PFSK-1 (cell line): ENCODE measurements at regions not wholly inside any gene's neighbourhood (a gene's known extent, or its start where the extent isn't known, plus 50 kb on each side); places are given as distances from the start of the nearest gene placed in this dataset.

Experiments
- FOXP2 ChIP-seq: optimal IDR thresholded peaks from 2 replicates; pipeline ENCODE3; 2011; ENCODE audit warnings: borderline replicate concordance, control low read depth, inconsistent platforms; ENCODE audit not compliant: insufficient read depth; ENCODE audit errors: extremely low read length, extremely low read depth
- POLR2AphosphoS5 ChIP-seq: IDR thresholded peaks from 2 replicates; pipeline ENCODE4 v1.6.1; 2012; ENCODE audit warnings: low read depth, mild to moderate bottlenecking, control low read depth, low read length, moderate library complexity
- SIN3A ChIP-seq: IDR thresholded peaks from 2 replicates; pipeline ENCODE4 v1.6.1; 2012; ENCODE audit warnings: mild to moderate bottlenecking, low read length, moderate library complexity, borderline replicate concordance; ENCODE audit not compliant: insufficient read depth
- TAF1 ChIP-seq: IDR thresholded peaks from 2 replicates; pipeline ENCODE4 v1.6.1; 2012; ENCODE audit warnings: low read length, control low read depth, borderline replicate concordance; ENCODE audit not compliant: insufficient read depth
- TF ChIP-seq, protein P1 (sequence below), 2 experiments: IDR thresholded peaks; 2 replicates each; pipeline versions ENCODE4 v1.6.1 to v1.8.0; 2011 to 2012; ENCODE audit warnings: low read depth in 2 of 2, low read length in 2 of 2, control low read depth in 1 of 2, inconsistent platforms in 1 of 2, mild to moderate bottlenecking in 1 of 2, moderate library complexity in 1 of 2; ENCODE audit not compliant: insufficient read depth in 1 of 2

DNA sequence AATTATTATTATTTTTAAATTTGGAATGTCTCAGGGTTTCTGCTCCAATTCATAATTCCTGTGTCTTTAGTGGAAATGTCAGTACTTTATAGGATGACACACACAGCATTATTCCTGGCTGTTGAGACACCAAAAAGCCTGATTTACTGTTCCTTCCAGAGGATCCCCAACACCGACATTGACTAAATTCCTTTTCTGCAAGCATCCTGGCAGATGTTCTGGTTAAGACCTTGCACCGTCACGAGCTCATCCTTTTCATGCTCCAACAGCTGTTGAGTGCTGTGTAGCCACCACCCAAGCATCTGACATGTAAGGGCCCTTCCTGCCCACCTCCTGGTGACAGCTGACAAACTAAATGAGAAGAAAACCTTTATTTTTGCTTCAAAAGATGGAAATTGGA is 284.3 kb upstream of the SULF2 start:
- TF ChIP-seq SIN3A = no peak

DNA sequence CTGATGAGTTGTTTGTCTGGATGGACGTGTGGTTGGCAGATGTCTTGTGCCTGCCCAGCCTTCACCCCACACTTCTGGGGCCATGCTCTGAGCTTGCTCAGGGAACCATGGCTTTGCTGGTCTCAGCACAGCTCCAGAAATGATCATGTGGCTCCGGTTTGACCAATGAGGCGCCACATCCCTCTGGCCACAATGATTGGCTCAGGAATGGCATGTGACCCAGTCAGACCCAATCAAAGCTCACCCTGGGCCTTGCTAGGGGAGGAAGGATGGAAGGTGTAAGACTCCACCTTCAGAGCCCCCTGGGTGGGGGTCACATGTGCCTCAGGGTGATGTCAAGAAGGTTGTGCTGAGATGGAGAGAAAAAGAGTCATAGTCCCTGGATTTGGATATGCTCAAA is 281.6 kb upstream of the SULF2 start:
- TF ChIP-seq TAF1 = no peak
- TF ChIP-seq, protein P1, sequence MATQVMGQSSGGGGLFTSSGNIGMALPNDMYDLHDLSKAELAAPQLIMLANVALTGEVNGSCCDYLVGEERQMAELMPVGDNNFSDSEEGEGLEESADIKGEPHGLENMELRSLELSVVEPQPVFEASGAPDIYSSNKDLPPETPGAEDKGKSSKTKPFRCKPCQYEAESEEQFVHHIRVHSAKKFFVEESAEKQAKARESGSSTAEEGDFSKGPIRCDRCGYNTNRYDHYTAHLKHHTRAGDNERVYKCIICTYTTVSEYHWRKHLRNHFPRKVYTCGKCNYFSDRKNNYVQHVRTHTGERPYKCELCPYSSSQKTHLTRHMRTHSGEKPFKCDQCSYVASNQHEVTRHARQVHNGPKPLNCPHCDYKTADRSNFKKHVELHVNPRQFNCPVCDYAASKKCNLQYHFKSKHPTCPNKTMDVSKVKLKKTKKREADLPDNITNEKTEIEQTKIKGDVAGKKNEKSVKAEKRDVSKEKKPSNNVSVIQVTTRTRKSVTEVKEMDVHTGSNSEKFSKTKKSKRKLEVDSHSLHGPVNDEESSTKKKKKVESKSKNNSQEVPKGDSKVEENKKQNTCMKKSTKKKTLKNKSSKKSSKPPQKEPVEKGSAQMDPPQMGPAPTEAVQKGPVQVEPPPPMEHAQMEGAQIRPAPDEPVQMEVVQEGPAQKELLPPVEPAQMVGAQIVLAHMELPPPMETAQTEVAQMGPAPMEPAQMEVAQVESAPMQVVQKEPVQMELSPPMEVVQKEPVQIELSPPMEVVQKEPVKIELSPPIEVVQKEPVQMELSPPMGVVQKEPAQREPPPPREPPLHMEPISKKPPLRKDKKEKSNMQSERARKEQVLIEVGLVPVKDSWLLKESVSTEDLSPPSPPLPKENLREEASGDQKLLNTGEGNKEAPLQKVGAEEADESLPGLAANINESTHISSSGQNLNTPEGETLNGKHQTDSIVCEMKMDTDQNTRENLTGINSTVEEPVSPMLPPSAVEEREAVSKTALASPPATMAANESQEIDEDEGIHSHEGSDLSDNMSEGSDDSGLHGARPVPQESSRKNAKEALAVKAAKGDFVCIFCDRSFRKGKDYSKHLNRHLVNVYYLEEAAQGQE (IDR thresholded peaks at IDR 0.05; ENCODE audit: insufficient read depth in 1 of 2, low read depth in 2 of 2, low read length in 2 of 2) = no peak
- no peak for TF ChIP-seq FOXP2
- no peak for TF ChIP-seq POLR2AphosphoS5
- TF ChIP-seq SIN3A = no peak

DNA sequence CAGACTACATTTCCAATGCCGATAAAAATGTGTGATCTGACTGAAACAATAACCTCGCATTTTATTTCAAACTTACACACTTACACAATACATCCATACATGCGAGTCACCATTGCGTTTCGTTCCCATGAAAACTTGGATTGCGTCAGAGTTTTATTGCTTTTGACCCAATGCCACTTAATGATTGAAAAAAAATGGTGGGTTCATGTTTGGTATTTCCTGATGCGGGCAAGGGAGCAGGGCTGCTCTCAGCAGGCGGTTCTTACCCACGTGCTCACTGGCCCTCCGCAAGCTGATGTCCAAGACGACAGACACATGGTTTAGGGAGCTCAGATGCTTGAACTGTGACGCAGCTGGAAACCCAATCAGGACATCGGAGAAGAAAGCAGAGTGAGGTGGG is 281.0 kb upstream of the SULF2 start:
- no peak for TF ChIP-seq FOXP2

DNA sequence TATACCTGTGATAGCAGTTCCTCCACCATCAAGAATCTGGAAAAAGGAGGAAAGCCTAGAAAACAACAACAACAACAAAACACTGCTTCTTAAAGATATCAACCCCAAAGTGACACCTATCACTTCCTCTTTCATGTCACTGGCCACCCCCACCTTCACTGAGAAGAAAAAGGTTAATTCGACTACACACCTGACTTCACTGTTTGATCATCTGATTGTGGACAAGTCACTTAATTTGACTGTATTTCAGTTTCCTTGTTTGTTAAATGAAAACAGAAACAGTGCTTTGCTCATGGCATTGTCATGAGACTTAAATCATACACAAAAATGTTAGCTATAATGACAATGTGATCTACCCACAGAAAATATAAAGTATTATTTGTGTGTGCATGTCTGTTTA is 280.6 kb upstream of the SULF2 start:
- TF ChIP-seq, protein P1 (IDR thresholded peaks at IDR 0.05; ENCODE audit: insufficient read depth in 1 of 2, low read depth in 2 of 2, low read length in 2 of 2) = no peak
- TF ChIP-seq FOXP2 (no peak), TAF1 (no peak), SIN3A (no peak), POLR2AphosphoS5 (no peak)

DNA sequence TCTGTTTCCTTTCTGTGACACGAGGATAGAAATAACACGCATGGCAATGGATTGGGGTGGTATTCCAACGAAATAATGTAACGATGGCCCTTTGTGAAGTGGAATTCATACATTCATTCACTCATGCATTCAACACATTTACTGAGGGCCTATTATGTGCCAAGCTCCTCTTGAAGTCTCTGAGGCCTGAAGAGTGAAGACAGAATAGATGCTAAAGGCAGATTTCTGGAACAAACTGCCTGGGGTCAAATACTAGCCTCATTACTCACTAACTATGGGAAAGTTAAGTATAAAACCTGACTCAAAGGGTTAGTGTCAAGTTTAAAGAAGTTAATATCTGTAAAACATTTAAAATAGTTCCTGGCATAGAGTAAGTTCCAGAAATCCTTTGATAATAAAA is 279.6 kb upstream of the SULF2 start:
- TF ChIP-seq POLR2AphosphoS5 (no peak), TAF1 (no peak), FOXP2 (no peak), SIN3A (no peak)
- TF ChIP-seq, protein P1 (IDR thresholded peaks at IDR 0.05; ENCODE audit: insufficient read depth in 1 of 2, low read depth in 2 of 2, low read length in 2 of 2) = no peak

DNA sequence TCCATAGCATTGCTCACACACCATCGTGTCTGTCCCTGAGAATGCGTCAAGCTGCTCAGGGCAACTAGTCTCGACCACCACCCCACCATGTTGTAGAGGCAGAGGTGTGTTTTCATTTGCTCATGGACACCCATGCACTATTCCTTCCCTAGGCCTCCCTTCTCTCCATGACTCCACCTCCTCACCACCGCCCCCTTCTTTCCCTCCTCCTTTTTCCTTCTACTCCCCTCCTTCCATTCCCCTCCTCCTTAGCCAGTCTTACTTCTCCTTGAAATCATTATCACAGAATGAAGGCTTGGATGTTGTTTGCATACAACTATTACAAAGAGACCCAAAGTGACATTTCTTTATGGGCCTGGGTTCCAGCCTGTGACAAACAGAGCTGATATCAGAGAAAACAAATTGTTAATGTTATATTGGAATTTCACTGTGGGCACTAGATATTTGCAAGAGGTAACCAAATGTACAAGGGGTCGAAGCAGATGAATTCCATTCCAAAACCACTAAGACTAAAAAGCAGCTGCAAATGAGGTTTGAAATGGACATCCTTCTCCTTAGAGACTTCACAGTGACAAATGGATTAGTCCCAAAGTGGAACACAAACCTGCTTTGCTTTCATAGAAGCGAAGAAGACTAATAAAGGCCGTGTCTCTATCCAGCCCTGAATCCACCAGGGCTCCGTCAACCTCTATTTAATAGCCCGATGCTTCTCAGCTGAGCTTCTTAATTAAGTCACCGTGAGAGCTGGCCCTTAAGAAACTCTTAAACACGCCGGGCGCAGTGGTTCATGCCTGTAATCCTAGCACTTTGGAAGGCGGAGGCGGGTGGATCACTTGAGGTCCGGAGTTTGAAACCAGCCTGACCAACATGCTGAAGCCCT is 275.8 kb upstream of the SULF2 start:
- TF ChIP-seq SIN3A (no peak), TAF1 (no peak), POLR2AphosphoS5 (no peak), FOXP2 (no peak)
- TF ChIP-seq, protein P1 (IDR thresholded peaks at IDR 0.05; ENCODE audit: insufficient read depth in 1 of 2, low read depth in 2 of 2, low read length in 2 of 2) = no peak
